HepG2 (cell line): ENCODE measurements at regions not wholly inside any gene's neighbourhood (a gene's known extent, or its start where the extent isn't known, plus 50 kb on each side); places are given as distances from the start of the nearest gene placed in this dataset.

Experiments used
- ATAC-seq: fragments of 200-7000 bp; cut with Tn5 transposase; 3 replicates; pipeline ENCODE4 v1.9.1; 2020; ENCODE audit warnings: mild to moderate bottlenecking, moderate library complexity
- BruUV-seq: library from RNA; stranded (reverse); fragments of 400-500 nt; replicated peaks from 2 replicates; lab custom pipeline; 2021; lab: Mats Ljungman, UMichigan
- CTCF ChIA-PET: fragments of 300-600 bp; formaldehyde crosslinking; extraction: SDS; loops from one replicate; lab custom pipeline; 2021; ENCODE audit warnings: low total read pairs, inconsistent platforms, low intra/inter-chr PET ratio; lab: Yijun Ruan, JAX
- POLR2A ChIA-PET: fragments of 350-600 bp; sonication (Branson Sonifier 250); formaldehyde crosslinking; loops from one replicate; lab custom pipeline; 2020; ENCODE audit warnings: antibody characterized with exemption, inconsistent platforms; lab: Yijun Ruan, JAX
- DNase-seq: peaks from one replicate; pipeline ENCODE4 v3.0.0-alpha.2; 2015; ENCODE audit warnings: low spot score
- FAIRE-seq: peaks from 3 replicates; lab custom pipeline; 2011; peaks lifted over from hg19 to GRCh38; lab: Jason Lieb, UNC
- H2AFZ ChIP-seq: one replicate; pipeline ENCODE4 v1.6.1; 2011; ENCODE audit warnings: low read length, inconsistent platforms
- H3K27ac ChIP-seq: fragments of 300-600 bp; 3 replicates; pipeline ENCODE4 v1.8.0; 2011; ENCODE audit warnings: mixed run types, mild to moderate bottlenecking, mixed read lengths, low read length, inconsistent platforms; ENCODE audit not compliant: insufficient read depth; ENCODE audit errors: extremely low read length
- H3K27me3 ChIP-seq, 2 experiments: fragments of 200-600 bp in 1 of 2; 2 replicates in 1 of 2; 3 replicates in 1 of 2; pipeline versions ENCODE4 v1.6.0 to v1.8.0; 2011; ENCODE audit warnings: low read length in 2 of 2, mild to moderate bottlenecking in 2 of 2, moderate library complexity in 2 of 2, inconsistent platforms in 1 of 2; ENCODE audit not compliant: insufficient read depth in 2 of 2, control insufficient read depth in 1 of 2
- H3K36me3 ChIP-seq, 2 experiments: fragments of 200-600 bp in 1 of 2; replicated peaks in 1 of 2; 2 replicates in 1 of 2; 3 replicates in 1 of 2; pipeline versions ENCODE4 v1.5.1 to v1.8.0; 2011; ENCODE audit warnings: low read length in 2 of 2, inconsistent platforms in 1 of 2; ENCODE audit not compliant: insufficient read depth in 2 of 2, control insufficient read depth in 1 of 2
- H3K4me1 ChIP-seq: 2 replicates; pipeline ENCODE4 v1.5.1; 2012; ENCODE audit warnings: low read length, inconsistent platforms; ENCODE audit not compliant: insufficient read depth
- H3K4me2 ChIP-seq: 2 replicates; pipeline ENCODE4 v1.6.0; 2011; ENCODE audit warnings: low read depth, low read length, inconsistent platforms
- H3K4me3 ChIP-seq, 3 experiments: fragments of 200-600 bp in 1 of 3; sonication (generic), shearing (Covaris generic) in 1 of 3; replicated peaks in 1 of 3; 2 replicates each; pipeline ENCODE4 v1.5.1; 2011 to 2016; ENCODE audit warnings: low read length in 3 of 3, inconsistent platforms in 2 of 3, low read depth in 2 of 3, mild to moderate bottlenecking in 2 of 3, control low read depth in 1 of 3, mixed read lengths in 1 of 3; ENCODE audit not compliant: insufficient read depth in 1 of 3
- H3K79me2 ChIP-seq: one replicate; pipeline ENCODE4 v1.6.1; 2011; ENCODE audit warnings: low read length, inconsistent platforms; ENCODE audit not compliant: insufficient read depth
- H3K9ac ChIP-seq: 2 replicates; pipeline ENCODE4 v1.6.0; 2011; ENCODE audit warnings: mild to moderate bottlenecking, low read depth, low read length, inconsistent platforms; ENCODE audit not compliant: insufficient read depth
- H3K9me3 ChIP-seq: 2 replicates; pipeline ENCODE4 v1.5.1; 2012; ENCODE audit warnings: mild to moderate bottlenecking, low read length
- H4K20me1 ChIP-seq: 2 replicates; pipeline ENCODE4 v1.6.0; 2011; ENCODE audit warnings: inconsistent platforms, mild to moderate bottlenecking, low read length, moderate library complexity; ENCODE audit not compliant: insufficient read depth
- CBX2 ChIP-seq, 2 experiments: fragments of 200-600 bp in 1 of 2; sonication (generic); formaldehyde crosslinking in 1 of 2; IDR thresholded peaks; 2 replicates each; pipeline versions ENCODE4 v1.7.0 to v1.8.1; 2018 to 2022; ENCODE audit warnings: low read depth in 2 of 2, low read length in 1 of 2, mild to moderate bottlenecking in 1 of 2, missing genetic modification reagents in 1 of 2
- FOXK2 ChIP-seq: fragments of 450-650 bp; IDR thresholded peaks from 2 replicates; pipeline ENCODE4 v1.6.1; 2016
- GTF3A ChIP-seq: sonication (generic); formaldehyde crosslinking; conservative IDR thresholded peaks from 2 replicates; pipeline ENCODE4 v1.4.0; 2020; ENCODE audit warnings: mild to moderate bottlenecking, missing genetic modification reagents
- GZF1 ChIP-seq: sonication (generic); formaldehyde crosslinking; IDR thresholded peaks from 2 replicates; pipeline ENCODE4 v1.5.1; 2020; ENCODE audit warnings: mild to moderate bottlenecking, missing genetic modification reagents
- HNRNPUL1 ChIP-seq: fragments of 200-400 bp; formaldehyde crosslinking; IDR thresholded peaks from 2 replicates; pipeline ENCODE4 v1.6.1; 2017; ENCODE audit warnings: low read depth, mild to moderate bottlenecking, low read length, moderate library complexity
- HOXA5 ChIP-seq: sonication (generic); formaldehyde crosslinking; IDR thresholded peaks from 2 replicates; pipeline ENCODE4 v1.4.0; 2020; ENCODE audit warnings: missing genetic modification reagents
- NCOA5 ChIP-seq: sonication (generic); formaldehyde crosslinking; IDR thresholded peaks from 2 replicates; pipeline ENCODE4 v1.4.0; 2020; ENCODE audit warnings: missing genetic modification reagents
- NR1H2 ChIP-seq: sonication (generic); formaldehyde crosslinking; IDR thresholded peaks from 2 replicates; pipeline ENCODE4 v1.8.1; 2022; ENCODE audit warnings: low read depth, missing genetic modification reagents, borderline replicate concordance
- NR2F2 ChIP-seq: IDR thresholded peaks from 2 replicates; pipeline ENCODE4 v1.6.1; 2012; ENCODE audit warnings: low read depth, inconsistent platforms, borderline replicate concordance
- RELA ChIP-seq: sonication (generic); formaldehyde crosslinking; IDR thresholded peaks from 2 replicates; pipeline ENCODE4 v1.4.0; 2020; ENCODE audit warnings: missing genetic modification reagents
- SMARCC2 ChIP-seq: fragments of 450-650 bp; IDR thresholded peaks from 2 replicates; pipeline ENCODE4 v1.6.1; 2017; ENCODE audit warnings: antibody characterized with exemption, mild to moderate bottlenecking
- TBL1XR1 ChIP-seq: fragments of 150-350 bp; IDR thresholded peaks from 2 replicates; pipeline ENCODE4 v1.6.1; 2014; ENCODE audit warnings: borderline replicate concordance, low read length; ENCODE audit not compliant: partially characterized antibody
- THAP11 ChIP-seq: IDR thresholded peaks from 2 replicates; pipeline ENCODE4 v1.6.1; 2016; ENCODE audit warnings: missing biosample characterization, missing genetic modification reagents
- ZBTB7B ChIP-seq: sonication (generic); formaldehyde crosslinking; IDR thresholded peaks from 2 replicates; pipeline ENCODE4 v1.4.0; 2020; ENCODE audit warnings: missing genetic modification reagents
- ZNF407 ChIP-seq: sonication (generic); formaldehyde crosslinking; IDR thresholded peaks from one replicate; pipeline ENCODE4 v1.5.1; 2020; ENCODE audit warnings: mild to moderate bottlenecking, missing genetic modification reagents; ENCODE audit errors: not compliant biosample characterization
- WGBS: methylation state at CpG from one replicate; pipeline ENCODE4 v1.1.6; 2017; ENCODE audit warnings: low lambda C conversion rate; 5-methylcytosine and 5-hydroxymethylcytosine counted together
- in situ Hi-C: cut with HindIII; loops from 2 replicates; pipeline ENCODE4 v1.10.0; 2017; ENCODE audit warnings: low pct_unique_long_range_greater_than_20kb; ENCODE audit not compliant: extremely low pct_ligation_motif_present
- intact Hi-C: fragments of 100-400 bp; cut with micrococcal nuclease; formaldehyde crosslinking; loops from one replicate; pipeline ENCODE4 v1.10.0; 2022; ENCODE audit not compliant: unreplicated experiment
- TF ChIP-seq, protein P1 (sequence below): IDR thresholded peaks from 2 replicates; pipeline ENCODE4 v1.6.1; 2016; ENCODE audit warnings: missing genetic modification reagents, missing compliant biosample characterization

DNA sequence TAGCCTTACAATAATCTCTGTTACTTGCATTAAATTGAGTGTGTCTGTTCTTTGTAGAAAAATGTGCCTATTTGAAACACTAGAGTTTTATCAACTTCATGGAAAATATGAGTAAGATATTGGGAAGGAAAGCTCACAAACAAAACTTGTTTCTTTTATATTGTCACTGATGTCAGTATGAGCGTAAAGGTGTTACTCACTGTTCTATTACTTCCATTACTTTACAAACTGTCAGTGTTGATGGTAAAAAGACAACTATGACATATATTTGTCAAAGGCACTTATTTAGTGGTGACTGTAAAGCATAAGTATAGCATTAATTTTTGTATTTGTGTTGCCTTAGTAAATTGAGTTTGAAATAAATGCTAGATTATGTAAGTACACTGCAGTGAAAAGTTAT is 193.7 kb upstream of the FLRT2 start:
- no peak for DNase-seq
- intact Hi-C loops (no loop called here), in situ Hi-C loops (no loop called here)
- no TSS peak for BruUV-seq
- Histone ChIP-seq H3K27me3 (no peaks in the 10 kb centered on the region), H3K79me2 (no peaks in the 10 kb centered on the region), H3K9ac (no peak overlapping the region), H3K4me2 (no peak overlapping the region), H3K4me3 (no peak overlapping the region), H3K4me1 (no peaks in the 10 kb centered on the region), H3K27ac (no peak overlapping the region), H3K36me3 (no peaks in the 10 kb centered on the region), H3K9me3 (peaks cover 74% of the 10 kb centered on the region), H2AFZ (no peak overlapping the region), H4K20me1 (no peaks in the 10 kb centered on the region)
- WGBS, result 5% methylated on average over 1 of the region's 1 CpG
- no peak for FAIRE-seq
- TF ChIP-seq NR1H2 (CRISPR knock-in tag) (no peak), HNRNPUL1 (no peak), RELA (CRISPR knock-in tag) (no peak), SMARCC2 (no peak), GTF3A (CRISPR knock-in tag) (no peak), CBX2 (IDR thresholded peaks at IDR 0.05; ENCODE audit: low read depth, low read length) (no peak), CBX2 (CRISPR knock-in tag; IDR thresholded peaks at IDR 0.05; ENCODE audit: low read depth) (no peak), FOXK2 (no peak), GZF1 (no peak), ZBTB7B (no peak), NR2F2 (no peak), TBL1XR1 (no peak), THAP11 (CRISPR knock-in tag) (no peak), HOXA5 (CRISPR knock-in tag) (no peak), ZNF407 (CRISPR knock-in tag) (no peak), NCOA5 (CRISPR knock-in tag) (no peak)
- TF ChIP-seq, protein P1, sequence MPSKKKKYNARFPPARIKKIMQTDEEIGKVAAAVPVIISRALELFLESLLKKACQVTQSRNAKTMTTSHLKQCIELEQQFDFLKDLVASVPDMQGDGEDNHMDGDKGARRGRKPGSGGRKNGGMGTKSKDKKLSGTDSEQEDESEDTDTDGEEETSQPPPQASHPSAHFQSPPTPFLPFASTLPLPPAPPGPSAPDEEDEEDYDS (CRISPR knock-in tag), result no peak
- ChIA-PET CTCF (no interaction called here), POLR2A (no interaction called here)
- ATAC-seq, result no peak
